ENCODE measurements at regions not wholly inside any gene's neighbourhood (a gene's known extent, or its start where the extent isn't known, plus 50 kb on each side); places are given as distances from the start of the nearest gene placed in this dataset.

DNA sequence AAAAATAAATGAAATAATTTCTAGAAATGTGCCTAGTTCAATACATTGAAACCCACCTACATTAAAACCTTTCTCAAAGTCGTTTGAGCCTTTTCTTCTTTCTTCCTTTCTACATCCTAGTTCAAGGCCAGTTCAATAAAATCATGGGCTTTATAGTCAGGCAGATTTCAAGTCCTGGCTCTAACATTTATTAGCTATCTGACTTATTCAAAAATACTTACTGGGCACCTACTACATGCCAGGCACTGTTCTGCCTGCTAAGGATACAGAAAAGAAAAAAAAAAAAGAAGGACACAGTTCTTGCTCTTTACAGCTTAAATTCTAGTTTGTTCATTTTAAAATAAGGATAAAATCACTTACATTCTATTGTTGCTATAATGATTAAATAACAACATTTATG, 134.2 kb upstream of the FGGY start:
- TF ChIP-seq, protein P1, sequence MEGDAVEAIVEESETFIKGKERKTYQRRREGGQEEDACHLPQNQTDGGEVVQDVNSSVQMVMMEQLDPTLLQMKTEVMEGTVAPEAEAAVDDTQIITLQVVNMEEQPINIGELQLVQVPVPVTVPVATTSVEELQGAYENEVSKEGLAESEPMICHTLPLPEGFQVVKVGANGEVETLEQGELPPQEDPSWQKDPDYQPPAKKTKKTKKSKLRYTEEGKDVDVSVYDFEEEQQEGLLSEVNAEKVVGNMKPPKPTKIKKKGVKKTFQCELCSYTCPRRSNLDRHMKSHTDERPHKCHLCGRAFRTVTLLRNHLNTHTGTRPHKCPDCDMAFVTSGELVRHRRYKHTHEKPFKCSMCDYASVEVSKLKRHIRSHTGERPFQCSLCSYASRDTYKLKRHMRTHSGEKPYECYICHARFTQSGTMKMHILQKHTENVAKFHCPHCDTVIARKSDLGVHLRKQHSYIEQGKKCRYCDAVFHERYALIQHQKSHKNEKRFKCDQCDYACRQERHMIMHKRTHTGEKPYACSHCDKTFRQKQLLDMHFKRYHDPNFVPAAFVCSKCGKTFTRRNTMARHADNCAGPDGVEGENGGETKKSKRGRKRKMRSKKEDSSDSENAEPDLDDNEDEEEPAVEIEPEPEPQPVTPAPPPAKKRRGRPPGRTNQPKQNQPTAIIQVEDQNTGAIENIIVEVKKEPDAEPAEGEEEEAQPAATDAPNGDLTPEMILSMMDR (optimal IDR thresholded peaks at IDR 0.05 in 1 of 3, IDR thresholded peaks at IDR 0.05 in 1 of 3, conservative IDR thresholded peaks at IDR 0.05 in 1 of 3; ENCODE audit: extremely low read depth in 1 of 3, insufficient read depth in 2 of 3, low read length in 3 of 3) = no peak
- no peak for TF ChIP-seq EZH2 (IDR thresholded peaks at IDR 0.05; ENCODE audit: low read length)
